ENCODE measurements at regions not wholly inside any gene's neighbourhood (a gene's known extent, or its start where the extent isn't known, plus 50 kb on each side); places are given as distances from the start of the nearest gene placed in this dataset.
"Not testable (repeated sequence)": the region's sequence is repeated elsewhere in the genome, so short reads cannot be mapped to it uniquely, and the experiment has no call there.

- TF ChIP-seq POLR2A (IDR thresholded peaks at IDR 0.05; ENCODE audit: low read depth, low read length): no peak
- no peak for DNase-seq (ENCODE audit: insufficient read length, low spot score)
- FAIRE-seq: no peak
Measured at GRCh38 chr1:30519201-30519763, 204.1 kb downstream of the MATN1 start.

DNA sequence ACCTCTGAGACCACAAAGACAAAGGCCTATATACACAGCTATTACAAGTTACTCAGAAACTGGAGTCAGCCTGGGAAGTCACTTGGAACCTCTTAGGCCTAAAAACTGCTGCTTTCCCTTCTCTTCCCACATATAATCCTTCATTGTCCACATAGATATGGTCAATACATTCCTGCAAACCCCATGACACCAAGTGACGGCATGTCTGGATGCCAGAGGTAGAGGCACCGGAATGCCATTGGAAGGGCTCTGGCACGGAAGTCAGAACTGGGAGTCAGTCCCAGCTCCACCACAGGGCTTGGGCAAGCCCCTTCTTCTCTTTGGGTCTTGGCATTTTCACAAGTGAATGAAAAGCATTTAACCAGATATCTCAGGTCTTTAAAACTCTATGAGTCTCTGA lies 204.7 kb downstream of the MATN1 start:
- FAIRE-seq (no peak), DNase-seq (ENCODE audit: insufficient read length, low spot score) (no peak)
- no peak for TF ChIP-seq POLR2A (IDR thresholded peaks at IDR 0.05; ENCODE audit: low read depth, low read length)

GRCh38 chr1:30518186-30518585 lies 205.2 kb downstream of the MATN1 start:
- TF ChIP-seq POLR2A (IDR thresholded peaks at IDR 0.05; ENCODE audit: low read depth, low read length): no peak

DNA sequence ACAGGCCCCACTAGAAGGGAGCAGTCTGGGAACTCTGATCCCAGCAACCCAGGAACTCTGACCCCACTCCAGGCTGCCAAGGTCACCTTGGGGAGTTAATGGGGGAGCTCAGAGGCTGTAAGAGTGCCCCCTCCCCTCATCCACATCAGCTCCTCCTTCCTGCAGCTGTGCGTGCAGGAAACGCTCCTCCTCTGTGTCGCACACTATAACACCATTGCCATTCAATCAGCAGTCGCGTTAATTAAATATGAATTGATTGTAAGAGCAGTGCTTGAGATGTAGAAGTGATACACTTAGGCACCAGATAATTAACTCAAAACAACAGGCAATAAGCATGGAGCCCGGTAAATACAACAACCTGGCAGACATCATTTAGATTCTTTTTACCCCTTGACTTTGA lies 205.7 kb downstream of the MATN1 start:
- not testable (repeated sequence) for FAIRE-seq; DNase-seq (ENCODE audit: insufficient read length, low spot score)

More at GRCh38 chr1:30518186-30518585, 205.2 kb downstream of the MATN1 start:
- DNase-seq (ENCODE audit: insufficient read length, low spot score): no peak
- FAIRE-seq: no peak

- not testable (repeated sequence) for FAIRE-seq; DNase-seq (ENCODE audit: insufficient read length, low spot score)
Measured at GRCh38 chr1:30517241-30517640, 206.1 kb downstream of the MATN1 start.

- no peak for FAIRE-seq
- no peak for DNase-seq (ENCODE audit: insufficient read length, low spot score)
- TF ChIP-seq POLR2A (IDR thresholded peaks at IDR 0.05; ENCODE audit: low read depth, low read length): no peak
Measured at GRCh38 chr1:30516485-30516858, 206.9 kb downstream of the MATN1 start.

GRCh38 chr1:30515755-30516484 lies 207.5 kb downstream of the MATN1 start:
- TF ChIP-seq POLR2A (IDR thresholded peaks at IDR 0.05; ENCODE audit: low read depth, low read length): no peak
- FAIRE-seq (no peak), DNase-seq (ENCODE audit: insufficient read length, low spot score) (no peak)

DNA sequence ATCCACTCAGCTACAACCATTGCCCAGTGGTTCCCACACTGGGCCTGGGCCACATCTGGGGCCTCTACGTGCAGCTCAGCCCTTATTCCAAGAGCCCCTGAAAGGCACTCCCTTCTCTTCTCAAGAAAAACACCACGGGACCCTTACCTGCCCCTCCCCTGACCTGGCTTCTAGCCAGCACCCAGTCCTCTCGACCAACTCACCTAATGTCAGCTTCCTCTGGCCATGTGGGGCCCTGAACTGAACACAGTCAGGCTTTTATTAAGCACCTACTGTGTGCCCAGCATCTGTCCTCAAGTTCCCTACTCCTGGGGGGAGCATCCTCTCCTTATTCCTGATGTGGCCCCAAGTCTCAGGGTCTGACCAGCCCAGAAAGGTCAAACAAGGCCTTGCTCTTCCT lies 208.4 kb downstream of the MATN1 start:
- FAIRE-seq: no peak

DNA sequence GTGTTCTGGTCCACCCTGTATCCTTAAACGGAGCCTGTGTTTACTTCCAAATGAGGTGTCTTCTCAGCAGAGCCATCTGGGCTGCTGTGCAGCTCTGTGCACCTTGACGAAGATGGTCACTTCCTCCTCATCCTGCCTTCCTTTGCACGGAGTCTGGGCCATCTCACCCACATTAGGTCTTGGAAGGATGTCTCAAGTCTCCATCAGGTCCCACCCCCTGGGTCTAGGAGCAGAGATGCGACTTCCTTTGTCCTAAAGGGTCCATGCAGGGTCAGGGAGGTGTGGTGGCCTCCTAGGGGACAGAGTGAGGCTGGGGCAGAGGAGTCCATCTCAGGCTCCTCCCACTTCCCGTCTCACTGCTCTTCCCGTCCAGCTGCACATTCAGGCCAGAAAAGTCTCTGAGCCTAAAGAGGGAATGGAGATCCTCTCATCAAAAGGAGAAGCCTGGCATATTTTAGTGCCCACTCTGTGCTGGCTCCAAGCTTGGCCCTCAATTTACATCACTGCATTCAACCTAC lies 209.2 kb downstream of the MATN1 start:
- FAIRE-seq (no peak), DNase-seq (ENCODE audit: insufficient read length, low spot score) (no peak)

More for the DNA sequence above, 208.4 kb downstream of the MATN1 start:
- TF ChIP-seq POLR2A (IDR thresholded peaks at IDR 0.05; ENCODE audit: low read depth, low read length): no peak
- no peak for DNase-seq (ENCODE audit: insufficient read length, low spot score)

DNA sequence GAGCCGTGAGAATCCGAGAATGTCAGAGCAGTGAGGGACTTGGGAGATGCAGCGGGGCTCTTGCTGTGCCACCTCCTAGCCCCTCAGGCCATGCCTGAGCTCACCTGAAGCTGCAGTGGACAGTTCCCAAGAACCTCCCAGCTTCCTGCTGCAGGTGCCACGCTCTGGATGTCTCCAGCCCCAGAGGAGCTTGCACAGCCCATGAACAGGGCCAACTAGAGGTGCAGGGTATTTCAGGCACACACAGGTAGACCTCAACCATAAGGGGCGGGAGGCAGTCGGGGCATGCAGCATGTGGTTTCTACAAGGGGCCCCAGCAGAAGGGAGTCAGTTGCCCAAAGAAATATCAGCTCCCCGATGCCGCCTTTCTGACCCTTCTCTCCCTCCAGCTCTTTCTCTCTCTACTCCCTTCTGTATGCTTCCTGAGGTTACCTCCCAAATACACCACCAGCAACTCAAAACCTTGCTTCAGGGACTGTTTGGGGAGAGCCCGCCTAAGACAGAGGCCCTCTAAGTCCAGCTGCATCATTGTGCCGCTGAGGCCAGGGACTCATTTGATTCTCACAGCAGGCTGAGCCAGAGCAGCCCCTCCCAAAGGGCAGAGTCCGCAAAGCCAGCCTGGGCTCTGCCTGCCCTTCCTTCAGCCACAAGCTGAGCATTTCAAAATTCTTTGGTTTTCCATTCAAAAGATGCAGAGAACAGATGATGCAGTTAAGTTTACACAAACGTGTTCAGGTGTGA lies 209.8 kb downstream of the MATN1 start:
- no peak for DNase-seq (ENCODE audit: insufficient read length, low spot score)
- no peak for FAIRE-seq
- TF ChIP-seq POLR2A (IDR thresholded peaks at IDR 0.05; ENCODE audit: low read depth, low read length): no peak

More for the DNA sequence above, 209.2 kb downstream of the MATN1 start:
- no peak for TF ChIP-seq POLR2A (IDR thresholded peaks at IDR 0.05; ENCODE audit: low read depth, low read length)

GRCh38 chr1:30512914-30513265 lies 210.5 kb downstream of the MATN1 start:
- FAIRE-seq: no peak
- DNase-seq (ENCODE audit: insufficient read length, low spot score): no peak
- TF ChIP-seq POLR2A (IDR thresholded peaks at IDR 0.05; ENCODE audit: low read depth, low read length): no peak

- no peak for TF ChIP-seq POLR2A (IDR thresholded peaks at IDR 0.05; ENCODE audit: low read depth, low read length)
- DNase-seq (ENCODE audit: insufficient read length, low spot score) (peak; percentile 66), FAIRE-seq (no peak)
Measured at GRCh38 chr1:30511991-30512913, 211.1 kb downstream of the MATN1 start.

DNA sequence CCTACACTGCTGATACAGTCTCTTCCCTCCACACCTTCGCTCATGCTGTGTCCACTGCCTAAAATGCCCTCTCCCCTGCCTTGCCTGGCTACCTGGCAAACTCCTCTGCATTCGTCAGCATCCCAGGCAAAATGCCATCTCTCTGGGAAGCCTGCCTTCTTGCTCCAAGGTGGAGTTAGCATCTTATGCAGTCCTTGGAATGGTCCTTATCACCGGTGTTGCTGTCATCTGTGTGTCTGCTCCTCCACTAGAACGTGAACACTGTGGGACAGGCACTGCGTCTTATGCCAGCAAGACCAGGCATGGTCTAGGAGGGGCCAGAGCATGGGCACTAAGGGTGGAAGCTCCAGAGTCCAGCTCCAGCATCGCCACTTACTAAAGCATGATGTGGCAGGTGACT lies 211.8 kb downstream of the MATN1 start:
- no peak for DNase-seq (ENCODE audit: insufficient read length, low spot score)
- TF ChIP-seq POLR2A (IDR thresholded peaks at IDR 0.05; ENCODE audit: low read depth, low read length): no peak
- FAIRE-seq: no peak

DNA sequence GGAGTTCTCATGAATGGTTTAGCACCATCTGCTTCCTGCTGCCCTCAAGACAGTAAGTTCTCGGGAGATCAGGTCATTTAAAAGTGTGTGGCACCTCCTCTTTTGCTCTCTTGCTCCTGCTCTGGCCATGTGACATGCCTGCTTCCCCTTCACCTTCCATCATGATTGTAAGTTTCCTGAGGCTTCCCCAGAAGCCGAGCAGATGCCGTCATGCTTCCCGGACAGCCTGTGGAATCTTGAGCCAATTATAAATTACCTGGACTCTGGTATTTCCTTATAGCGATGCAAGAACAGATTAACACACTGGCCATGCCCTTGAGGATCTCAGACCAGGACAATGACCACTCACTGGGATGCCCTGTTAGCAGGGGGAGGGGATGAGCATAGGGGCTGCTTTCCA lies 212.3 kb downstream of the MATN1 start:
- FAIRE-seq: no peak
- no peak for DNase-seq (ENCODE audit: insufficient read length, low spot score)
- TF ChIP-seq POLR2A (IDR thresholded peaks at IDR 0.05; ENCODE audit: low read depth, low read length): no peak

Data from H54 (cell line).